H9 (cell line): ENCODE measurements at regions not wholly inside any gene's neighbourhood (a gene's known extent, or its start where the extent isn't known, plus 50 kb on each side); places are given as distances from the start of the nearest gene placed in this dataset.

Experiments
- DNase-seq: peaks from one replicate; pipeline ENCODE4 v3.0.0-alpha.2; 2017
- H2AFZ ChIP-seq: one replicate; pipeline ENCODE4 v1.6.1; 2013; ENCODE audit warnings: mild to moderate bottlenecking, low read length, control low read depth, moderate library complexity
- H2AK5ac ChIP-seq: 2 replicates; pipeline ENCODE4 v1.6.1; 2013; ENCODE audit warnings: low read length, control low read depth, mixed read lengths; ENCODE audit not compliant: insufficient read length
- H2BK120ac ChIP-seq: one replicate; pipeline ENCODE4 v1.6.1; 2013; ENCODE audit warnings: low read depth, mild to moderate bottlenecking, low read length, control low read depth, inconsistent platforms; ENCODE audit not compliant: poor library complexity, severe bottlenecking
- H2BK12ac ChIP-seq: 2 replicates; pipeline ENCODE4 v1.6.1; 2013; ENCODE audit warnings: low read length, control low read depth, mixed read lengths, low read depth; ENCODE audit not compliant: insufficient read length
- H2BK15ac ChIP-seq: 2 replicates; pipeline ENCODE4 v1.6.1; 2013; ENCODE audit warnings: low read depth, low read length, control low read depth
- H2BK20ac ChIP-seq: one replicate; pipeline ENCODE4 v1.6.1; 2013; ENCODE audit warnings: low read depth, mild to moderate bottlenecking, low read length, control low read depth, inconsistent platforms; ENCODE audit not compliant: poor library complexity, severe bottlenecking
- H2BK5ac ChIP-seq: 2 replicates; pipeline ENCODE4 v1.6.1; 2013; ENCODE audit warnings: low read length, control low read depth, mixed read lengths; ENCODE audit not compliant: insufficient read length
- H3K14ac ChIP-seq: 2 replicates; pipeline ENCODE4 v1.6.1; 2013; ENCODE audit warnings: low read length, control low read depth; ENCODE audit not compliant: insufficient read depth
- H3K18ac ChIP-seq: 2 replicates; pipeline ENCODE4 v1.6.1; 2013; ENCODE audit warnings: low read depth, mild to moderate bottlenecking, mixed read lengths, low read length, control low read depth; ENCODE audit not compliant: insufficient read length
- H3K23ac ChIP-seq: 2 replicates; pipeline ENCODE4 v1.6.1; 2013; ENCODE audit warnings: low read length, control low read depth, mixed read lengths, low read depth; ENCODE audit not compliant: insufficient read length
- H3K23me2 ChIP-seq: 2 replicates; pipeline ENCODE4 v1.6.1; 2013; ENCODE audit warnings: low read depth, mild to moderate bottlenecking, mixed read lengths, low read length, control low read depth; ENCODE audit not compliant: insufficient read length, poor library complexity, severe bottlenecking
- H3K27ac ChIP-seq: 2 replicates; pipeline ENCODE4 v1.5.1; 2013; ENCODE audit warnings: low read length, control low read depth, mixed read lengths, low read depth; ENCODE audit not compliant: insufficient read length
- H3K27me3 ChIP-seq: 2 replicates; pipeline ENCODE4 v1.6.1; 2013; ENCODE audit warnings: low read length, control low read depth, inconsistent platforms; ENCODE audit not compliant: insufficient read depth
- H3K4ac ChIP-seq: 2 replicates; pipeline ENCODE4 v1.6.1; 2013; ENCODE audit warnings: low read depth, mild to moderate bottlenecking, control low read depth, inconsistent platforms, low read length, moderate library complexity
- H3K4me1 ChIP-seq: 2 replicates; pipeline ENCODE4 v1.6.1; 2013; ENCODE audit warnings: low read length, control low read depth, inconsistent platforms; ENCODE audit not compliant: insufficient read depth
- H3K4me2 ChIP-seq: 2 replicates; pipeline ENCODE4 v1.6.1; 2013; ENCODE audit warnings: low read length, control low read depth, mixed read lengths; ENCODE audit not compliant: insufficient read length, insufficient read depth
- H3K56ac ChIP-seq: 2 replicates; pipeline ENCODE4 v1.6.1; 2013; ENCODE audit warnings: low read depth, mild to moderate bottlenecking, mixed read lengths, low read length, control low read depth; ENCODE audit not compliant: insufficient read length
- H3K79me1 ChIP-seq: 2 replicates; pipeline ENCODE4 v1.6.1; 2013; ENCODE audit warnings: low read depth, mild to moderate bottlenecking, moderate library complexity, low read length, control low read depth, inconsistent platforms; ENCODE audit not compliant: insufficient read depth, poor library complexity, severe bottlenecking
- H3K79me2 ChIP-seq: 2 replicates; pipeline ENCODE4 v1.6.1; 2013; ENCODE audit warnings: low read length, control low read depth, inconsistent platforms; ENCODE audit not compliant: insufficient read depth
- H3K9ac ChIP-seq: 2 replicates; pipeline ENCODE4 v1.6.1; 2013; ENCODE audit warnings: low read length, control low read depth, mixed read lengths; ENCODE audit not compliant: insufficient read length; ENCODE audit errors: extremely low read depth
- H3K9me3 ChIP-seq: one replicate; pipeline ENCODE4 v1.6.1; 2013; ENCODE audit warnings: low read depth, low read length, inconsistent platforms; ENCODE audit not compliant: control insufficient read depth
- H3T11ph ChIP-seq: one replicate; pipeline ENCODE4 v1.6.1; 2013; ENCODE audit warnings: mild to moderate bottlenecking, low read length, control low read depth, inconsistent platforms
- H4K20me1 ChIP-seq: one replicate; pipeline ENCODE4 v1.6.1; 2013; ENCODE audit not compliant: control insufficient read depth, insufficient read length, insufficient read depth
- H4K5ac ChIP-seq: 2 replicates; pipeline ENCODE4 v1.6.1; 2013; ENCODE audit warnings: low read depth, mild to moderate bottlenecking, mixed read lengths, low read length, control low read depth; ENCODE audit not compliant: insufficient read length
- H4K8ac ChIP-seq: replicated peaks from 2 replicates; pipeline ENCODE4 v1.6.1; 2013; ENCODE audit warnings: low read length, control low read depth, mixed read lengths, low read depth; ENCODE audit not compliant: insufficient read length
- H4K91ac ChIP-seq: 2 replicates; pipeline ENCODE4 v1.6.1; 2013; ENCODE audit warnings: low read depth, mild to moderate bottlenecking, moderate library complexity, mixed read lengths, low read length, control low read depth; ENCODE audit not compliant: insufficient read length
- H3K27ac Mint-ChIP-seq, 3 experiments: 2 replicates in 2 of 3; 3 replicates in 1 of 3; pipeline ENCODE4 v1.8.0; 2020 to 2021; ENCODE audit warnings: mixed read lengths in 3 of 3, mild to moderate bottlenecking in 1 of 3, moderate library complexity in 1 of 3
- H3K27me3 Mint-ChIP-seq: 2 replicates; pipeline ENCODE4 v1.8.0; 2021; ENCODE audit warnings: low read depth, mild to moderate bottlenecking, moderate library complexity, mixed read lengths
- H3K36me3 Mint-ChIP-seq, 3 experiments: 2 replicates in 2 of 3; 3 replicates in 1 of 3; pipeline ENCODE4 v1.8.0; 2020 to 2021; ENCODE audit warnings: low read depth in 3 of 3, mixed read lengths in 3 of 3; ENCODE audit not compliant: insufficient read depth in 1 of 3
- H3K4me1 Mint-ChIP-seq, 2 experiments: 2 replicates each; pipeline ENCODE4 v1.8.0; 2020; ENCODE audit warnings: mixed read lengths in 2 of 2
- H3K4me3 Mint-ChIP-seq, 2 experiments: 2 replicates in 1 of 2; 3 replicates in 1 of 2; pipeline ENCODE4 v1.8.0; 2020 to 2021; ENCODE audit warnings: mild to moderate bottlenecking in 2 of 2, mixed read lengths in 2 of 2, moderate library complexity in 1 of 2
- H3K9me3 Mint-ChIP-seq, 2 experiments: 2 replicates in 1 of 2; 3 replicates in 1 of 2; pipeline ENCODE4 v1.8.0; 2020; ENCODE audit warnings: mild to moderate bottlenecking in 2 of 2, mixed read lengths in 2 of 2, moderate library complexity in 1 of 2
- CTCF ChIP-seq: fragments of 200-600 bp; sonication (generic); conservative IDR thresholded peaks from 3 replicates; pipeline ENCODE4 v1.8.0; 2021; ENCODE audit warnings: antibody characterized with exemption, mild to moderate bottlenecking
- WGBS: extraction: QIAGEN DNeasy Blood & Tissue Kit; methylation state at CpG from one replicate; pipeline ENCODE4 v1.1.7; 2013; ENCODE audit warnings: missing lambda C conversion rate, low lambda C conversion rate, mixed read lengths; ENCODE audit not compliant: insufficient read length; ENCODE audit errors: extremely low coverage; 5-methylcytosine and 5-hydroxymethylcytosine counted together

DNA sequence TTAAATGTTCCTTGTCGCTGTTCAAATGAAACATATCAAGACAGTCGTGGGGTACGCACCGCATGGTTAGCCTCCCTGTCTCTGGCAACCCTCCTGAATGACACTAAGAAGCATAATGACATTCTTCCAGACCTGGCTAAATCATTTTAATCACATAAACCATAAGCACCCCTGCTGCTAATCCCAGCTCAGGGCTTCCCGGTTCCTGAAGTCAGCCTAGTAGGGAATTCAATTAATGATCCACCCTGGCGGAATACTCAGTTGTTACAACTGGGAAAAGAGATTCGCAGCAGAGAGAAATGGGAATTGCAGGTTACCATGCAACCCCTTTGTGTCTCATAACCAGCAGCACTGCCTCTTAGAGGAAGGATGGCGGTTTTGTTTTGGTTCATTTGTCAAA lies 200.8 kb upstream of the AGAP1 start:
- no peak overlapping the region for H2BK120ac ChIP-seq
- H3K9me3 Mint-ChIP-seq: peaks cover 7 to 9% of the 10 kb centered on the region in 2 experiments; a peak in 4 of 5 replicates
- DNase-seq: no peak
- WGBS: no CpG with 5 or more reads among the region's 8 CpGs
- no peak overlapping the region for H4K91ac ChIP-seq
- H3K4ac ChIP-seq: no peak overlapping the region
- H3K23me2 ChIP-seq: no peaks in the 10 kb centered on the region
- no peak overlapping the region for H3T11ph ChIP-seq
- H3K27ac ChIP-seq: no peak overlapping the region
- peaks cover 10% of the 10 kb centered on the region for H3K27me3 Mint-ChIP-seq
- no peaks in the 10 kb centered on the region for H3K9me3 ChIP-seq
- H3K36me3 Mint-ChIP-seq: peaks cover 0 to 5% (median 5%) of the 10 kb centered on the region in 3 experiments; a peak in 3 of 7 replicates
- H2AFZ ChIP-seq: no peak overlapping the region
- no peaks in the 10 kb centered on the region for H3K79me2 ChIP-seq
- H4K8ac ChIP-seq: no peak overlapping the region
- H4K20me1 ChIP-seq: no peaks in the 10 kb centered on the region
- no peak overlapping the region for H3K27ac Mint-ChIP-seq
- no peak overlapping the region for H3K23ac ChIP-seq
- no peak overlapping the region for H2BK20ac ChIP-seq
- no peak overlapping the region for H2BK15ac ChIP-seq
- TF ChIP-seq CTCF: no peak
- H3K56ac ChIP-seq: no peak overlapping the region
- H3K18ac ChIP-seq: no peak overlapping the region
- no peak overlapping the region for H3K4me3 Mint-ChIP-seq
- no peak overlapping the region for H3K9ac ChIP-seq
- H2AK5ac ChIP-seq: no peak overlapping the region
- no peak overlapping the region for H3K4me2 ChIP-seq
- no peak overlapping the region for H4K5ac ChIP-seq
- no peak overlapping the region for H3K14ac ChIP-seq
- H3K4me1 ChIP-seq: peaks cover 2% of the 10 kb centered on the region; the same call in 1 of the 2 replicates
- no peaks in the 10 kb centered on the region for H3K79me1 ChIP-seq
- peaks cover 3 to 10% of the 10 kb centered on the region in 2 experiments; a peak in 2 of 4 replicates for H3K4me1 Mint-ChIP-seq
- H2BK12ac ChIP-seq: no peak overlapping the region
- H2BK5ac ChIP-seq: no peak overlapping the region
- H3K27me3 ChIP-seq: no peaks in the 10 kb centered on the region
